ENCODE measurements at regions not wholly inside any gene's neighbourhood (a gene's known extent, or its start where the extent isn't known, plus 50 kb on each side); places are given as distances from the start of the nearest gene placed in this dataset.

- TF ChIP-seq USF2 (IDR thresholded peaks at IDR 0.05; ENCODE audit: borderline replicate concordance, low read depth, low read length) (no peak), TAF1 (IDR thresholded peaks at IDR 0.05; ENCODE audit: borderline replicate concordance, low read depth, low read length) (no peak), YY1 (IDR thresholded peaks at IDR 0.05; ENCODE audit: low read depth) (no peak)
These were observed 98.6 kb downstream of the NAV1 start (continued) for GRCh38 chr1:201637282-201638079.

- TF ChIP-seq JUND (IDR thresholded peaks at IDR 0.05) = no peak
- TF ChIP-seq FOSL2 (IDR thresholded peaks at IDR 0.05; ENCODE audit: borderline replicate concordance, low read depth) = no peak
- no peak for TF ChIP-seq RCOR1 (IDR thresholded peaks at IDR 0.05; ENCODE audit: low read length)
- TF ChIP-seq FOXJ3 (CRISPR knock-in tag; IDR thresholded peaks at IDR 0.05) = no peak
- Histone ChIP-seq H3K4me1 (ENCODE audit: control insufficient read depth in 1 of 2, insufficient read depth in 2 of 2, low read depth in 1 of 2, low read length in 1 of 2) (peaks cover 20 to 28% of the 10 kb centered on the region in 2 experiments), H4K20me1 (ENCODE audit: insufficient read depth) (peaks cover 66% of the 10 kb centered on the region; the same call in 1 of the 2 replicates), H3K9ac (no peak overlapping the region), H3K79me2 (ENCODE audit: insufficient read depth) (peaks cover 80% of the 10 kb centered on the region), H3K27me3 (ENCODE audit: insufficient read depth) (no peaks in the 10 kb centered on the region), H2AFZ (ENCODE audit: low read depth) (no peak overlapping the region), H3F3A (replicated peaks; ENCODE audit: insufficient read depth) (peaks cover 57% of the 10 kb centered on the region), H3K4me3 (ENCODE audit: low read depth in 2 of 2, low read length in 1 of 2) (no peak overlapping the region), H3K36me3 (replicated peaks in 1 of 2; ENCODE audit: control insufficient read depth in 1 of 2, insufficient read depth in 2 of 2, low read length in 1 of 2) (peaks cover 31% of the 10 kb centered on the region in 2 experiments), H3K27ac (ENCODE audit: low read depth in 2 of 2, low read length in 1 of 2) (no peak overlapping the region), H3K9me2 (no peaks in the 10 kb centered on the region), H3K9me3 (no peaks in the 10 kb centered on the region), H3K4me2 (no peak overlapping the region)
- 93% methylated on average over 7 of the region's 7 CpGs for WGBS (ENCODE audit: low lambda C conversion rate)
- CTCF ChIA-PET = interaction anchor here (0.6 to 1.6 kb wide), 4 partner anchors 9 to 126 kb away, joined by 3 to 4 read pairs (median 3); no protein-coding TSS in a partner anchor
- POLR2A ChIA-PET = no interaction called here
- DNase-seq = no peak
These were observed 100.5 kb downstream of the NAV1 start for GRCh38 chr1:201639391-201639790.

DNA sequence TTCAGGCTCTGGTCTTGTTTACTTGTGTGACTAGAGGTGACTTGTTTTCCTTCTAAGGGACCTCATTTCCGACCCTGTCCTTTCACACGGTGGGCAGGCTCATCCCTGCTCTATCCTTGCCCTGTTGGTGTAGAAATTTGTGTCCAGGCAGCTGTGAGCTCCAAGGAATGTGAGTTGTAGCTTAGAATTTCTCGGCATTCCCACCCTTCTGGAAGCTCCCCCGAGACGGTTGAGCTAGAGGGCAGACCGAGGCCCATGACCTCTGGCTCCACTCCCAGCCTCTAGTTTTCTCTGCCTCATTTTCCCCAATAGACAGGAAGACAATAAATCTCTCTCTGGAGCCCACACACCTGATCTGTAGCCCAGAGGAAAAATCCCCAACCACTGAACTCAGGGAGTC is 100.9 kb downstream of the NAV1 start:
- Histone ChIP-seq H3K4me2 (no peak overlapping the region), H3K27ac (ENCODE audit: low read depth in 2 of 2, low read length in 1 of 2) (no peak overlapping the region), H3K4me1 (ENCODE audit: control insufficient read depth in 1 of 2, insufficient read depth in 2 of 2, low read depth in 1 of 2, low read length in 1 of 2) (peaks cover 20 to 24% of the 10 kb centered on the region in 2 experiments), H3K9me3 (no peaks in the 10 kb centered on the region), H3K36me3 (replicated peaks in 1 of 2; ENCODE audit: control insufficient read depth in 1 of 2, insufficient read depth in 2 of 2, low read length in 1 of 2) (peaks cover 28 to 31% of the 10 kb centered on the region in 2 experiments), H4K20me1 (ENCODE audit: insufficient read depth) (peaks cover 61% of the 10 kb centered on the region; the same call in 1 of the 2 replicates), H3K9ac (no peak overlapping the region), H3K79me2 (ENCODE audit: insufficient read depth) (peaks cover 76% of the 10 kb centered on the region), H3K27me3 (ENCODE audit: insufficient read depth) (no peaks in the 10 kb centered on the region), H3K4me3 (ENCODE audit: low read depth in 2 of 2, low read length in 1 of 2) (no peak overlapping the region), H3F3A (replicated peaks; ENCODE audit: insufficient read depth) (peaks cover 57% of the 10 kb centered on the region), H2AFZ (ENCODE audit: low read depth) (no peak overlapping the region), H3K9me2 (no peaks in the 10 kb centered on the region)
- CTCF ChIA-PET = interaction anchor here (0.6 to 1.6 kb wide), 3 partner anchors 9 to 108 kb away, joined by 3 to 4 read pairs (median 3); no protein-coding TSS in a partner anchor
- WGBS (ENCODE audit: low lambda C conversion rate) = 96% methylated on average over 6 of the region's 6 CpGs
- TF ChIP-seq USF1 (IDR thresholded peaks at IDR 0.05; ENCODE audit: borderline replicate concordance, low read depth) (no peak), ELF1 (IDR thresholded peaks at IDR 0.05) (no peak), GABPA (IDR thresholded peaks at IDR 0.05; ENCODE audit: low read depth) (no peak), MEF2A (IDR thresholded peaks at IDR 0.05; ENCODE audit: borderline replicate concordance, low read depth) (no peak), RAD21 (IDR thresholded peaks at IDR 0.05; ENCODE audit: low read length) (no peak), ZBTB33 (IDR thresholded peaks at IDR 0.05; ENCODE audit: borderline replicate concordance, low read depth) (no peak), FOXM1 (IDR thresholded peaks at IDR 0.05; ENCODE audit: low read depth) (no peak), JUND (IDR thresholded peaks at IDR 0.05) (no peak), CTCF (IDR thresholded peaks at IDR 0.05) (no peak), MXI1 (IDR thresholded peaks at IDR 0.05; ENCODE audit: low read depth, low read length) (no peak), TAF1 (IDR thresholded peaks at IDR 0.05; ENCODE audit: borderline replicate concordance, low read depth, low read length) (no peak), SIN3A (IDR thresholded peaks at IDR 0.05; ENCODE audit: borderline replicate concordance, low read depth, low read length) (no peak), SMC3 (IDR thresholded peaks at IDR 0.05; ENCODE audit: low read depth, low read length) (no peak)
- DNase-seq = no peak
- POLR2A ChIA-PET = no interaction called here
